Gastrocnemius medialis (tissue), 4 donors: ENCODE measurements at regions not wholly inside any gene's neighbourhood (a gene's known extent, or its start where the extent isn't known, plus 50 kb on each side); places are given as distances from the start of the nearest gene placed in this dataset.

Source experiments
- ATAC-seq, 2 donors: fragments of 150-250 bp; one replicate each; pipeline ENCODE4 v1.9.1; 2016
- DNase-seq, 2 donors: peaks; one replicate each; pipeline ENCODE4 v3.0.0-alpha.2; 2019
- H3K27ac ChIP-seq, 4 donors: fragments of 200-600 bp; sonication (generic); 1 replicate in 1 of 4; 2 replicates in 3 of 4; pipeline ENCODE4 v1.5.1; 2016 to 2018; ENCODE audit warnings: mild to moderate bottlenecking in 2 of 4, moderate library complexity in 1 of 4
- H3K27me3 ChIP-seq, 3 donors: fragments of 200-600 bp; sonication (generic) in 2 of 3; 1 replicate in 1 of 3; 2 replicates in 2 of 3; pipeline versions ENCODE4 v1.5.1 to v1.6.0; 2016 to 2019; ENCODE audit warnings: mild to moderate bottlenecking in 1 of 3, moderate library complexity in 1 of 3
- H3K36me3 ChIP-seq, 2 donors: fragments of 200-600 bp; sonication (generic) in 1 of 2; one replicate each; pipeline ENCODE4 v1.5.1; 2017 to 2018
- H3K4me1 ChIP-seq, 2 donors: fragments of 200-600 bp; sonication (generic) in 1 of 2; one replicate each; pipeline ENCODE4 v1.5.1; 2016 to 2017; ENCODE audit warnings: mild to moderate bottlenecking in 2 of 2
- H3K4me3 ChIP-seq, 4 donors: fragments of 200-600 bp; sonication (generic) in 3 of 4; 1 replicate in 1 of 4; 2 replicates in 3 of 4; pipeline ENCODE4 v1.5.1; 2016 to 2019; ENCODE audit warnings: mild to moderate bottlenecking in 2 of 4
- H3K9me3 ChIP-seq, 3 donors: fragments of 200-600 bp; sonication (generic) in 2 of 3; 1 replicate in 1 of 3; 2 replicates in 2 of 3; pipeline ENCODE4 v1.5.1; 2016 to 2019
- POLR2A ChIP-seq, 2 donors: fragments of 450-650 bp; IDR thresholded peaks; one replicate each; pipeline ENCODE4 v1.6.1; 2017; ENCODE audit warnings: antibody characterized with exemption in 2 of 2, mild to moderate bottlenecking in 2 of 2, moderate library complexity in 2 of 2
- in situ Hi-C, 4 donors: fragments of 200-750 bp; cut with MboI; loops; one replicate each; pipeline versions ENCODE4 v1.15.0 to v1.8.0; 2017; ENCODE audit warnings: low sequenced_read_pairs in 4 of 4
- intact Hi-C: fragments of 100-400 bp; cut with DNase I; formaldehyde crosslinking; loops from one replicate; pipeline ENCODE4 v1.15.1; 2023; ENCODE audit warnings: low total_unique reads
- TF ChIP-seq, protein P1 (sequence below), 5 experiments: fragments of 450-650 bp in 3 of 5; fragments of 200-600 bp in 2 of 5; sonication (generic) in 2 of 5; IDR thresholded peaks in 4 of 5; conservative IDR thresholded peaks in 1 of 5; 1 replicate in 4 of 5; 2 replicates in 1 of 5; pipeline ENCODE4 v1.5.1; 2016 to 2019; ENCODE audit warnings: antibody characterized with exemption in 5 of 5, mild to moderate bottlenecking in 3 of 5, moderate library complexity in 3 of 5

GRCh38 chr11:92449222-92449621 lies 224.6 kb downstream of the FAT3 start:
- H3K36me3 ChIP-seq, result no peaks in the 10 kb centered on the region
- H3K9me3 ChIP-seq, result no peaks in the 10 kb centered on the region
- H3K27me3 ChIP-seq, result no peaks in the 10 kb centered on the region
- no peaks in the 10 kb centered on the region for H3K4me1 ChIP-seq
- no peak overlapping the region for H3K4me3 ChIP-seq
- in situ Hi-C loops (no loop called here), intact Hi-C loops (no loop called here)
- no peak overlapping the region for H3K27ac ChIP-seq
- ATAC-seq, result no peak
- TF ChIP-seq, protein P1, sequence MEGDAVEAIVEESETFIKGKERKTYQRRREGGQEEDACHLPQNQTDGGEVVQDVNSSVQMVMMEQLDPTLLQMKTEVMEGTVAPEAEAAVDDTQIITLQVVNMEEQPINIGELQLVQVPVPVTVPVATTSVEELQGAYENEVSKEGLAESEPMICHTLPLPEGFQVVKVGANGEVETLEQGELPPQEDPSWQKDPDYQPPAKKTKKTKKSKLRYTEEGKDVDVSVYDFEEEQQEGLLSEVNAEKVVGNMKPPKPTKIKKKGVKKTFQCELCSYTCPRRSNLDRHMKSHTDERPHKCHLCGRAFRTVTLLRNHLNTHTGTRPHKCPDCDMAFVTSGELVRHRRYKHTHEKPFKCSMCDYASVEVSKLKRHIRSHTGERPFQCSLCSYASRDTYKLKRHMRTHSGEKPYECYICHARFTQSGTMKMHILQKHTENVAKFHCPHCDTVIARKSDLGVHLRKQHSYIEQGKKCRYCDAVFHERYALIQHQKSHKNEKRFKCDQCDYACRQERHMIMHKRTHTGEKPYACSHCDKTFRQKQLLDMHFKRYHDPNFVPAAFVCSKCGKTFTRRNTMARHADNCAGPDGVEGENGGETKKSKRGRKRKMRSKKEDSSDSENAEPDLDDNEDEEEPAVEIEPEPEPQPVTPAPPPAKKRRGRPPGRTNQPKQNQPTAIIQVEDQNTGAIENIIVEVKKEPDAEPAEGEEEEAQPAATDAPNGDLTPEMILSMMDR (IDR thresholded peaks at IDR 0.05 in 4 of 5, conservative IDR thresholded peaks at IDR 0.05 in 1 of 5), result no peak
- TF ChIP-seq POLR2A (IDR thresholded peaks at IDR 0.05), result no peak
- no peak for DNase-seq

DNA sequence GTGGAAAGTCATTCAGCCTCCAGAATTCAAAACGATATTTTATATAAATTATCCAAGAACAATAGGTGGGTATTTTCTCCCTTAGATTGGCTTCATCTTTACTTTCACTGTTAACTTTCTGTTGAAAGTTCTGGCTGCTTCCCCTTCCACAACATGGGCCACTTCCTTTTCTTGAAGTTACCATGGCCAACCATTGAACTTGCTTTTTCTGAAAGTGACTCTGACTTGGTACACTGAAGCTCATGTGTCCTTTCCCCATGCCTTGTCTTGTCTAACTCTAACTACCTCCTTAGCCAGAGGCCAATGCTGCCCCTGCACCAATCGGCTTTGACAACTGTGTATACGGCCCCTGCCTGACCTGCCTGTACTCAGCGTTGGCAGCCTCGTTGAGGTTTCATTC lies 225.2 kb downstream of the FAT3 start:
- Histone ChIP-seq H3K27ac (no peak overlapping the region), H3K4me1 (no peaks in the 10 kb centered on the region), H3K9me3 (no peaks in the 10 kb centered on the region), H3K36me3 (no peaks in the 10 kb centered on the region), H3K27me3 (no peaks in the 10 kb centered on the region), H3K4me3 (no peak overlapping the region)
- no peak for DNase-seq
- intact Hi-C loops, result no loop called here
- TF ChIP-seq, protein P1 (IDR thresholded peaks at IDR 0.05 in 4 of 5, conservative IDR thresholded peaks at IDR 0.05 in 1 of 5), result no peak
- no peak for TF ChIP-seq POLR2A (IDR thresholded peaks at IDR 0.05)
- no peak for ATAC-seq
- in situ Hi-C loops, result no loop called here

DNA sequence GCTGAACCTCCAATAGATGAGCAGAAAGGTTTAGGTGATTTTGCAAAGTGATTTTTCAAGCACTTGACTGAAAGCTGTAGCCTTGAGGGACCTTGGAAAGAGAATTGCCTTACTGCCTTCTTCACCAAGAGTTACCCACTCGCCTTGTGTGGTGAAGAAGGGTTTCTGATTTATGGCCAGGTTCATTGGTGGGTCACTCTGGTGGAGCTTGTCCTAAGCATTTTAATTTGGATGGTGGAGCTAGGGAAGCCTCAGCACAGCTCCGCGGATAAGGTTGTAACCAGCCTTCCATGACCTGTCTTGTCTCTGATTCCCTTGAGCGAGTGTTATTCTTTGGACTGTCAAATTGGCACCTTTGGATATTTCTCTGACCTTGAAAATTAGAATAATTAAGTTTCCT lies 226.4 kb downstream of the FAT3 start:
- Histone ChIP-seq H3K9me3 (no peaks in the 10 kb centered on the region), H3K4me3 (no peak overlapping the region), H3K36me3 (no peaks in the 10 kb centered on the region), H3K27ac (no peak overlapping the region), H3K27me3 (no peaks in the 10 kb centered on the region), H3K4me1 (no peaks in the 10 kb centered on the region)
- intact Hi-C loops (no loop called here), in situ Hi-C loops (no loop called here)
- ATAC-seq, result no peak
- TF ChIP-seq, protein P1 (IDR thresholded peaks at IDR 0.05 in 4 of 5, conservative IDR thresholded peaks at IDR 0.05 in 1 of 5), result no peak
- no peak for TF ChIP-seq POLR2A (IDR thresholded peaks at IDR 0.05)
- no peak for DNase-seq

GRCh38 chr11:92453055-92453454 lies 228.4 kb downstream of the FAT3 start:
- no peak overlapping the region for H3K27ac ChIP-seq
- no peak for ATAC-seq
- TF ChIP-seq, protein P1 (IDR thresholded peaks at IDR 0.05 in 4 of 5, conservative IDR thresholded peaks at IDR 0.05 in 1 of 5), result no peak
- no peaks in the 10 kb centered on the region for H3K9me3 ChIP-seq
- no peaks in the 10 kb centered on the region for H3K36me3 ChIP-seq
- in situ Hi-C loops, result no loop called here
- DNase-seq, result no peak
- intact Hi-C loops, result no loop called here
- H3K4me3 ChIP-seq, result no peak overlapping the region
- no peaks in the 10 kb centered on the region for H3K27me3 ChIP-seq
- H3K4me1 ChIP-seq, result no peaks in the 10 kb centered on the region

DNA sequence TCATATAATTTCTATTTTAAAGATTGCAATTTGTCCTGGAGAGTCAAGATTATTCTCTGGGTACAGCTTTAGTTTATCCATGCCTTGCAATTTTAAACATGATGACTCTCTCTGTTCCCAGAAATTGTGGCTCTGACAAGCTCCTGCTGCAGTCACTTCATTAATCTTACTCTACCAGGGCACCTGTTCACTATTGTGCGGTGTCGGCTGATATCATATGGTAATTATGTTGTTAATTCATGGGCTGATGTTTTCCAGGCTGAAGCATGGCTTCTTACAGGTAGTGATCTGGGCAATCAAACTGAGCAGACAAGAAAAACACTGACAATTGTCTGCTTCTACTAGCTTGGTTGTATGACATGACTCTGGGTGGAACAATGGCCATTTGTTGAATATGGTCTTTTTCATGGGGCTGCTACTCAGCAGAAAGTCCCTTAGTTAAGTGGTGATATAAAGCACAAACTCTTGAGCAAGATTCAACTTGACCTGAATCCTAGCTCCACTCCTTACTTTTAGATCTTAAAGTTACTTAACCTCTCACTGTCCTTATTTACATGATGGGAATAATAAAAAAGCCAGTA lies 230.7 kb downstream of the FAT3 start:
- H3K9me3 ChIP-seq, result no peaks in the 10 kb centered on the region
- intact Hi-C loops (no loop called here), in situ Hi-C loops (no loop called here)
- no peak for ATAC-seq
- DNase-seq, result no peak
- no peaks in the 10 kb centered on the region for H3K36me3 ChIP-seq
- TF ChIP-seq, protein P1 (IDR thresholded peaks at IDR 0.05 in 4 of 5, conservative IDR thresholded peaks at IDR 0.05 in 1 of 5), result no peak
- TF ChIP-seq POLR2A (IDR thresholded peaks at IDR 0.05), result no peak
- no peak overlapping the region for H3K27ac ChIP-seq
- H3K4me3 ChIP-seq, result no peak overlapping the region
- H3K27me3 ChIP-seq, result no peaks in the 10 kb centered on the region
- no peaks in the 10 kb centered on the region for H3K4me1 ChIP-seq
